ENCODE measurements at regions not wholly inside any gene's neighbourhood (a gene's known extent, or its start where the extent isn't known, plus 50 kb on each side); places are given as distances from the start of the nearest gene placed in this dataset.

DNA sequence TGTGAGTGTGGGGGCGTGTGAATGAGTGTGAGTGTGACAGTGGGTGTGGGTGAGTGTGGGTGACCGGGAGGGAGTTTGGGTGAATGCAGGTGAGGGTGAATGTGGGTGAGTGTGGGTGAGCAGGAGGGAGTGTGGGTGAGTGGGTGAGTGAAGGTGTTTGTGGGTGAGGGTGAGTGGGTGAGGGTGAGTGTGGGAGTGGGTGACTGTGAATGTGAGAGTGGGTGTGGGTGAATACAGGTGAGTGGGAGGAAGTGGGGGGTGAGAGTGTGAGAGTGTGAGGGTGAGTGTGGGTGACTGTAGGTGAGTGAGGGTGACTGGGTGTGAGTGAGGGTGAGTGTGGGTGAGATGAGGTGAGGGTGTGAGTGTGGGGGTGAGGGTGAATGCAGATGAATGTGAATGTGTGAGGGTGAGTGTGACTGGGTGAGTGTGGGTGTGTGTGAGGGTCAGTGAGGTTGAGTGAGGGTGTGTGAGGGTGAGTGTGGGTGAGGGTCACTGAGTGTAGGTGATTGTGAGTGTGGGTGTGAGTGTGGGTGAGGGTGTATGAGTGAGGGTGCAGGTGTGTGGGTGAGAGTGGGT lies 1677.3 kb upstream of the TENM3 start:
- no peak for DNase-seq (ENCODE audit: extremely low read depth in 1 of 2, low read depth in 1 of 2)

DNA sequence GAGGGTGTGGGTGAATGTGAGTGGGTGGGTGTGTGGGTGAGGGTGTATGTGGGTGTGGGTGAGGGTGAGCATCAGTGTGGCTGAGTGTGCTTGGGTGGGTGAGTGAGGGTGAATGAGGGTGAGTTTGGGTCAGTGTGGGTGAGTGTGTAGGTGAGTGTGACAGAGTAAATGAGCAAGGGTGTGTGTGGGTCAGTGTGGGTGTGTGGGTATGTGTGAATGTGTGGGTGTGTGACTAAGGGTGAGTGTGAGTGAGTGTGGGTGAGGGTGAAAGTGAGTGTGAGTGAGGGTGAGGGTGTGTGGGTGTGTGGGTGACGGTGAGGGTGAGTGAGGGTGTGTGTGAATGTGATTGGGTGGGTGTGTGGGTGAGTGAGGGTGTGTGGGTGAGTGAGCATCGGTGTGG lies 1676.7 kb upstream of the TENM3 start:
- no peak for DNase-seq (ENCODE audit: extremely low read depth in 1 of 2, low read depth in 1 of 2)

GRCh38 chr4:180567080-180567479 lies 1676.1 kb upstream of the TENM3 start:
- DNase-seq (ENCODE audit: extremely low read depth in 1 of 2, low read depth in 1 of 2) = no peak

GRCh38 chr4:180571516-180572055 lies 1671.6 kb upstream of the TENM3 start:
- DNase-seq (ENCODE audit: extremely low read depth in 1 of 2, low read depth in 1 of 2) = no peak

DNA sequence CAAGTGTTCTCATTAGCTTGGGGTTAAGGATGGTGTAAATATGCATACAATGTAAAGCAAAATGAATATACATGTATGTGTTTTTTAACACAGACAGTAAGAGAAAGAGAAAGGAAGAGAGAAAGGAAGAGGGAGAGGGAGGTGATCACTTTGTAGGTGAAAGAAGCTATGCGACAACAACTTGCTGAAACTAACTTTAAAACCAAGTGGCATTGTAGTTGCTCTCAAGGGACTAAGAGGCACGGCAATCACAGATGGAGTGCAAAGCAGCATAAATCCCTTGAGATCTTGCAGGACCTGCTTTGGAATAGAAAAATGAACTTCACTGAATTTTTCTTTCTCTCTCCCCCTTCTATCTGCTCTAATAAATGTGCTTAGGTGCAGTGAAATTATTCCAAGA lies 1665.0 kb upstream of the TENM3 start:
- DNase-seq (ENCODE audit: extremely low read depth in 1 of 2, low read depth in 1 of 2) = no peak

GRCh38 chr4:180581061-180581460 lies 1662.1 kb upstream of the TENM3 start:
- no peak for DNase-seq (ENCODE audit: extremely low read depth in 1 of 2, low read depth in 1 of 2)

DNA sequence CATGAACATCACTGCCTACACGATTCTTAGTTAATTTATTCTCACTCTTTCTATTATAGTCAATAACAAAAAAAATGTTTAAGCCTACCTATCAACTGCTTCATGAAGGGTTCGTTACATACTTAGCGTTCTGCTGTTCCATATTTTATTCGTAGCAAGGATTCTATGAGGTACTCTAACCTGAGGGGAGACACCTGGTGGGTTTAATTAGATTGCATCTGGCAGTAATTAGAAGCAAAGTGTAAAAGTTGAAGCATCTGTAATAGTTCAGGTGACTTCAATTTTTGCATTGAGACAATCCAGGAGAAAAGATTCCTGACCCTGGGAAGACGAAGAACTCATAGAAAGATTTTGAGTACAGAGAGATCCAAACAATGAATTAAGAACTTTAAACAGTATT lies 1655.8 kb upstream of the TENM3 start:
- DNase-seq (ENCODE audit: extremely low read depth in 1 of 2, low read depth in 1 of 2) = no peak

DNA sequence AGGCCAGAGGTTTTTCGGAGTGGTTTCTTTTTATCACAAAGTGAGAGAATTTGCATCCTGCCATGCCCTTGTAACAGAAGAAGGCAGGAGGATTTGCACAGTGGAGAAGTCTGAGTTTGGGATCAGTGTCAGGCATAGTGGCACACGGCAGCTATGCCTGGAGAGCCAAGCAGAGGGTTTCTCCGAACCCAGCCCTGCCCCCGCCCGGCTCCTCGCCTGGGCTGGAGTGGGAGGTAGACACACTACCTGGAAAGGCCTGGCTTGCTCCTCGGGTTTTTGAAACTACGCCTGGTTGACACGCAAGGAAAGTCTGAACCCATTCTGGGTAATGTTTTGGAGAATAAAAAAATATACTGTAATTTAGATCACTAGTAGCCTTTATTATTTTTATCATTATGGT lies 1653.6 kb upstream of the TENM3 start:
- no peak for DNase-seq (ENCODE audit: extremely low read depth in 1 of 2, low read depth in 1 of 2)

DNA sequence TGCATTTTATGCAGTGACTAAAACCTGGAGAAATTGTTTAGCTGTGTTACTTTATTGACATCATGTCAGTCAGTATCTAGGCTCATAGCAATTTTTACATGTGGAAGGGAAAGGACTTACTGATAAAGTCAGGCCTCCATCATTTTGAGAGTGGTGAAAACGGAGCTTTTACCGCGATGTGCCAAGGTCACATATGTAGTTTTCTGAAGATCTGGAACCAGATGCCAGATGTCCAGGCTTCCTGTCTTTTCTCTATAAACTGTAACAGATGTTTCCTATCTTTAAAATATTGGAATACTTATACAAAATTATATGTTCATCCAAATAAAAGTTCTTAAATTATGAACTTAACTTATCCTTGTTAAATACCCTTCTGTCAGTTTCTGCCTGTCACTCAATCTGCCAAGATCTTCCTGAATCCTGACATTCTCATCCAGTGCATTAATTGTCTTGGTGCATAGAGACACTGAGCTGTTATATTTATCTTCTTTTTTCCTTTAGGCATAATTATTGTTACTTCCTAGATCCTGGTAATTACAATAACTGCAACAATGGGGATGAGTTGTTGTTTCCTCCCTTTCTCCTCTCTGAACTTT lies 1646.2 kb upstream of the TENM3 start:
- DNase-seq (ENCODE audit: extremely low read depth in 1 of 2, low read depth in 1 of 2) = no peak

DNA sequence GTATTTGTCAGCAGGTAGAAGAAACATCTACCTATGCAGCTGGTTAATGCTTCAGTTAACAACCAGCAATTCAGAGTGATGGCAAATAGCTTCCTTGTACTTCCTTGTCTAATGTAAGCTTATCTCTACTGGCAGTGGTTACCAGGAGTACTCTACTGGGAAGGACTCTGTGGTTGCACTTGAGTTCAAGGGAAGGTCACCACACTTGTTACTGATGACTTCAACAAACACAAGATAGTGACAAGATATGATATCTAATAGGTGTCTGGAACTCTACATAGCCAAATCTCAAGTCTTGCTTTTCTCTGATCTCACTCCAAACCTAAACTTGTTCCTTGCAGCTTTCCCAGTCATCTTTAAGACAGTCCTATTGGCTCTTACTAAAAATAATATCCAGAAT lies 1644.9 kb upstream of the TENM3 start:
- DNase-seq (ENCODE audit: extremely low read depth in 1 of 2, low read depth in 1 of 2) = no peak

GRCh38 chr4:180603791-180604190 lies 1639.4 kb upstream of the TENM3 start:
- DNase-seq (ENCODE audit: extremely low read depth in 1 of 2, low read depth in 1 of 2) = no peak

DNA sequence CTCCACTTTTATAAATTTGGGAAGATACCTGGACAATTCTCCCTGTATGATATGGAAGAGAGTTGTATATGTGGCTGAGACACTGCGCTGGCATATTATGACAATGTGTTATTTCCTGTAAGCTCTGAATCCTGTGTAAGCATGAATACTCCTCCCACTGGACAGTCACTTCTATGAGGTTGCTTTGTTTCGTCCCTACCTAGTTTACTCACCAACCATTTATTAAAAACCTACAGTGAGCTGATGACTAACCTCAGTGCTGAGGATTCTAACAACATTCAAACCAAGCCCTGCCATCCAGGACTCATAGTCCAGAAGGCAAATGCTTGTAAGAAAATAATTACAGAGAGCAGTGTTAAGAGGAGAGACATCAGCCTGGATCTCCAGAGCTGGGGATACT lies 1632.9 kb upstream of the TENM3 start:
- no peak for DNase-seq (ENCODE audit: extremely low read depth in 1 of 2, low read depth in 1 of 2)

DNA sequence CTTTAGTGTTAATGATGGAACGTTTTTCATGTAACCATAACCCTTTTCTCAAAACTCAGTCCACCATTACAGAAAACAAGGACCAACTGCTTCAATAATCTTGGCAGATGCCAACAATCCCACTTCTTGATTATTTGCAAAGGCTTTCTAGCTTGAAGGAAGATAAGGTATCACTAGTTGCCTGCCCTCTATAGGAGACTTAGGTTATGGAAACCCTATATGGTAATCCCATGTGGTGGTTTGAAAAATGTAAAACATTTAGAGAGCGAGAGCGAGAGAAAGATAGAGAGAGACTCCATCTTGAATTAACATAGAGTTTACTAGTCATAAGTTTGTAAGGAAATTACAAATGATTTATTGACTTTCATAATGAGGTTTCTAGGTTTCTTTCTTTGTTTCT lies 1627.5 kb upstream of the TENM3 start:
- no peak for DNase-seq (ENCODE audit: extremely low read depth in 1 of 2, low read depth in 1 of 2)

DNA sequence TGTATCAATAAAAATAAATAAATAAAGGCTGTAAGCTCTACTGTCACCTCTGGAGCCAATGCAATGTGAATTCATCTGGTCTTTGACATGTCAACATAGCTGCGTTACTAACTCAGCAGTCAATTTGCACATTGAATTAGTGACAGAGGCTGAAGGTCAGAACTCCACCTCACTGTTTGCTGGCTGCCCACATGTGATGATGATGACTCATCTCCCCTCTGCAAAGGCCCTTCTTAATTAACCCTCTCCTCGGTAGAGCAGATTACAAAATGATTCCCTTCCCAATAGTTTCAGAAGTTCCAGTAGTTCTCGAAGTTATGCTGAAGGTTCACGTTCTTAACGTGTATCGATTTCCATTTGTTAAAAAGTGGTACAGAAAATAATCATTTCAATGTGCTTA lies 1626.0 kb upstream of the TENM3 start:
- no peak for DNase-seq (ENCODE audit: extremely low read depth in 1 of 2, low read depth in 1 of 2)

- DNase-seq (ENCODE audit: extremely low read depth in 1 of 2, low read depth in 1 of 2) = no peak
Observed at GRCh38 chr4:180618396-180618795, 1624.8 kb upstream of the TENM3 start.

- DNase-seq (ENCODE audit: extremely low read depth in 1 of 2, low read depth in 1 of 2) = no peak
Observed at GRCh38 chr4:180619440-180619839, 1623.8 kb upstream of the TENM3 start.

DNA sequence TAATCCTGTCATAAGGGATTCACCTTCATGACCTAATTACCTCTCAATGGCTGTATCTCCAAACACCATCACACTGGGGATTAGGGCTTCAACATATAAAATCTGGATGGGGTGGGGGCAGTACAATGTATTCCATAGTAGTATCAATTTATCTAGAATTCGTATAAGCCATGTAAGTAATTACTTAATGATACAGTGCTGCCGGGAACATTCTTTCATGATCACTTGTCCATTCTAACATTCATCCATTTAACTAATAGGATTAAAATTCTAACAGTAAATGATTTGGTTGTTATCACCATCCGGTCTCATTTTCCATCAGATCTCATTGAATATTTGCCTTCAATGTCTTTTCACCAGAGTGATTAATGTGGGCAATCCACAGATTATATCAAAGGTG lies 1620.9 kb upstream of the TENM3 start:
- no peak for DNase-seq (ENCODE audit: extremely low read depth in 1 of 2, low read depth in 1 of 2)

DNA sequence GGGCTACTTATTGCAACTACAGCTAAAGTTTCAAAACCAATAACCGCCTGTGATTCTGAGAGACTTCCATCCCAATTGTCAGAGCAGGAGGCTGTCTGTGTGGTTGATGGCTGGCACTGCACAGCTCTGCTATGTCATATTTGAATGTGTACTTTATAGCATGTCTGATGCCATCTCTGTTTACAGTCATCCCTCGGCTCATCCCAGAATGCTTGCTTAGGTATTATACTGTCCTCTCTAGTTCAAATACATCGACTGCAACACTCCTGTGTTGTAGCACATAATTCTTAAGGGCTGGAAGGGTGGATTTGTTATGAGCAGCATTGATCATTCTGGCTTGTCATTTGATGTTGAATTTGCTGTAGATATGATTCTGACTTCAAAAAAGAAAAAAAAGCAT lies 1617.5 kb upstream of the TENM3 start:
- no peak for DNase-seq (ENCODE audit: extremely low read depth in 1 of 2, low read depth in 1 of 2)

DNA sequence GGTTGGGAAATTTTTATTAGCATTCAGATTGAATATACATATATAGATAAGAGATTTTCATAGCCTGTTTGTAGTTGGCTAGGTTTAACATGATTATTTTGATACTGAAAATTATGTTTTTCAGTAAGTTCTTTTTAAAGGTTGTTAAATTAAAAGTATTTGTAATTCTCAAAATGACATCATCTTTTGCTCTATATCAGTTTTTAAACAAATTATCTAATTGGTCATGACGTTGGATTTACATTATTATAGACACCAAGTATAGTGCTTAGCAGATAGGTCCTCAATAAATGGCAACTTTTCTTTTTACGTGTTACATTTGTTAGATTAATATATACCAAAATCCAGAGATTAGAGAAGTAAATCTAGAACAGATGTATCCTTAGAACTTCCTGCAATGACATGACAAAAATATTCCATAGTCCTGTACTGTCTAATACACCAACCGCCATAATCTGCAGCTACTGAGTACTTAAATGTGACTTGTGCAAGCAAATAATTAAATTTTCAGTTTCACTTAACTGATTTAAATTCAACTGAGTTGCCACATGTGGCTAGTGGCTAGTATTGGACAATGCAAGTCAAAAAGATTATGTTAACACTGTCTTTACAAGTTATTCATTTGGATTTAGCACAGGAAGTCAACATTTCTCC lies 1613.1 kb upstream of the TENM3 start:
- DNase-seq (ENCODE audit: extremely low read depth in 1 of 2, low read depth in 1 of 2) = no peak

DNA sequence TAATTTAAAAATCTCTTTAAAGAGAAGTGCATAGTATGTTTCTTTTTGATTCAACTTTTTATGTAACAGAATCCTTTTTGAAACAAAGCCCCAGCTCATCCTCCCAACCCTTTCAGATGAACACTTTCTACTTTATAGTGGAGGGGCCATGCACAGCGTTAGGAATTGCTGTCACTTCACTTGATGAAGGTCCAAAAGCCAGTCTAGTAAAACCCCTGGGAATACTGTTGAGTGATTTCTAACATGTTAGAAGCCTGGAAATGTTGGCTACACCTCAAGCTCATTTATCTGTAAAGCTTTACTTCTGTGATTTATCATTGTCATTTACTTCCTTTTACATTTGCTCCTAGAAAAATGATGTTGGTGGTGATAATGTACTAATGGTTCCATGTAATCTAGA lies 1608.9 kb upstream of the TENM3 start:
- no peak for DNase-seq (ENCODE audit: extremely low read depth in 1 of 2, low read depth in 1 of 2)

DNA sequence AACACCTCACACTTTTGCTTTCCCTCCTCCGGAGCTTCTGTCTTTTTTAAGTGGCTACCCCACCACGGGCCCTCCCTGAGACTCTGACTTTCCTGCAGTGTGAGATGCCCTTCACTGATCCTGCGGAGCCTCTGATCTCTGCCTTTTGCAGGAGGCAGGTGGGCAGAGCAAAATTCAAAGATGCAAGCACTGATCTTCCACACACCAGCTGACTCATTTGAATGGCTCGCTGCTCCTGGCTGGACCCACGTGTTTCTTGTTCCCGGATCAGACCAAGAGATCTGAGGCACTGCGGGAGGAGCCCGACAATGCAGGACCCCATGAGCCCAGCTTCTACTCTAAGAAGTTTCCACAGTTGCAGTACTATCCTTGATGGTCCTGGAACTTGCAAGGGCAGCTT lies 1607.9 kb upstream of the TENM3 start:
- no peak for DNase-seq (ENCODE audit: extremely low read depth in 1 of 2, low read depth in 1 of 2)

- no peak for DNase-seq (ENCODE audit: extremely low read depth in 1 of 2, low read depth in 1 of 2)
Observed at GRCh38 chr4:180636696-180637404, 1606.4 kb upstream of the TENM3 start.
